Endothelial cell of umbilical vein (primary cell): ENCODE measurements at regions not wholly inside any gene's neighbourhood (a gene's known extent, or its start where the extent isn't known, plus 50 kb on each side); places are given as distances from the start of the nearest gene placed in this dataset.

ENCODE experiments used
- BruUV-seq: library from RNA; stranded (reverse); fragments of 400-500 nt; replicated peaks from 2 replicates; lab custom pipeline; 2021; lab: Mats Ljungman, UMichigan
- CTCF ChIA-PET: fragments of 300-600, 350-600 bp; sonication (Branson Sonifier 250); formaldehyde crosslinking; loops from one replicate; lab custom pipeline; 2021; ENCODE audit warnings: antibody characterized with exemption, inconsistent platforms; lab: Charles Lee
- POLR2A ChIA-PET: fragments of 300-600, 350-600 bp; sonication (Branson Sonifier 250); formaldehyde crosslinking; loops from one replicate; lab custom pipeline; 2021; ENCODE audit warnings: antibody characterized with exemption, inconsistent platforms; lab: Charles Lee
- DNase-seq: peaks from one replicate; pipeline ENCODE4 v3.0.0-alpha.2; 2011; ENCODE audit warnings: low read depth, low spot score
- FAIRE-seq: peaks from 2 replicates; lab custom pipeline; 2011; peaks lifted over from hg19 to GRCh38; lab: Jason Lieb, UNC
- H2AFZ ChIP-seq: 2 replicates; pipeline ENCODE4 v1.6.0; 2012; ENCODE audit warnings: low read depth, low read length, control low read depth, inconsistent platforms
- H3K27ac ChIP-seq: 2 replicates; pipeline ENCODE4 v1.5.1; 2011; ENCODE audit warnings: low read depth, mild to moderate bottlenecking, control low read depth, low read length, moderate library complexity; ENCODE audit not compliant: insufficient read depth
- H3K27me3 ChIP-seq, 2 experiments: 2 replicates each; pipeline versions ENCODE4 v1.6.0 to v1.6.1; 2011; ENCODE audit warnings: low read length in 2 of 2, mixed read lengths in 1 of 2; ENCODE audit not compliant: control insufficient read depth in 2 of 2, insufficient read depth in 2 of 2
- H3K36me3 ChIP-seq, 2 experiments: 2 replicates in 1 of 2; 3 replicates in 1 of 2; pipeline ENCODE4 v1.5.1; 2011; ENCODE audit warnings: low read length in 2 of 2, mild to moderate bottlenecking in 1 of 2, moderate library complexity in 1 of 2; ENCODE audit not compliant: control insufficient read depth in 2 of 2, insufficient read depth in 2 of 2; ENCODE audit errors: extremely low read depth in 1 of 2
- H3K4me1 ChIP-seq: 3 replicates; pipeline ENCODE4 v1.5.1; 2011; ENCODE audit warnings: mild to moderate bottlenecking, low read length; ENCODE audit not compliant: control insufficient read depth, insufficient read depth; ENCODE audit errors: extremely low read depth
- H3K4me2 ChIP-seq: 2 replicates; pipeline ENCODE4 v1.6.1; 2011; ENCODE audit warnings: low read length, control low read depth, mixed read lengths; ENCODE audit not compliant: insufficient read depth
- H3K4me3 ChIP-seq, 3 experiments: fragments of 200-600 bp in 1 of 3; sonication (generic), shearing (Covaris generic) in 1 of 3; replicated peaks in 1 of 3; 2 replicates each; pipeline ENCODE4 v1.5.1; 2011 to 2016; ENCODE audit warnings: control low read depth in 3 of 3, low read length in 3 of 3, mild to moderate bottlenecking in 2 of 3, inconsistent platforms in 1 of 3, low read depth in 1 of 3, moderate library complexity in 1 of 3; ENCODE audit not compliant: insufficient read depth in 1 of 3
- H3K79me2 ChIP-seq: 2 replicates; pipeline ENCODE4 v1.6.0; 2012; ENCODE audit warnings: low read length, inconsistent platforms; ENCODE audit not compliant: control insufficient read depth, insufficient read depth
- H3K9ac ChIP-seq: replicated peaks from 2 replicates; pipeline ENCODE3; 2011; ENCODE audit warnings: low read length, control low read depth; ENCODE audit not compliant: insufficient read depth; ENCODE audit errors: extremely low read depth
- H3K9me1 ChIP-seq: replicated peaks from 3 replicates; pipeline ENCODE4 v1.6.0; 2011; ENCODE audit warnings: mild to moderate bottlenecking, low read length; ENCODE audit not compliant: control insufficient read depth, insufficient read depth; ENCODE audit errors: extremely low read depth
- H3K9me3 ChIP-seq: replicated peaks from 2 replicates; pipeline ENCODE4 v1.5.1; 2012; ENCODE audit warnings: low read length, inconsistent platforms; ENCODE audit not compliant: control insufficient read depth, insufficient read depth
- H4K20me1 ChIP-seq: replicated peaks from 2 replicates; pipeline ENCODE3; 2011; ENCODE audit warnings: mild to moderate bottlenecking, low read length; ENCODE audit not compliant: control insufficient read depth, insufficient read depth; ENCODE audit errors: extremely low read depth
- CTCF ChIP-seq, 2 donors: IDR thresholded peaks; 1 replicate in 1 of 2; 2 replicates in 1 of 2; pipeline ENCODE4 v1.5.1; 2011; ENCODE audit warnings: low read length in 2 of 2, mild to moderate bottlenecking in 2 of 2, moderate library complexity in 2 of 2, control low read depth in 1 of 2, inconsistent platforms in 1 of 2, low read depth in 1 of 2; ENCODE audit not compliant: insufficient read depth in 1 of 2; ENCODE audit errors: extremely low read depth in 1 of 2
- EZH2 ChIP-seq: IDR thresholded peaks from 2 replicates; pipeline ENCODE4 v1.6.1; 2012; ENCODE audit warnings: borderline replicate concordance, low read depth, mild to moderate bottlenecking, moderate library complexity, low read length, inconsistent platforms; ENCODE audit not compliant: severe bottlenecking
- FOS ChIP-seq: IDR thresholded peaks from 2 replicates; pipeline ENCODE4 v1.6.1; 2011; ENCODE audit warnings: mild to moderate bottlenecking, low read length, moderate library complexity, borderline replicate concordance; ENCODE audit not compliant: insufficient read depth
- GATA2 ChIP-seq: IDR thresholded peaks from 2 replicates; pipeline ENCODE4 v1.7.0; 2011; ENCODE audit warnings: low read depth, mild to moderate bottlenecking, moderate library complexity, mixed read lengths, low read length; ENCODE audit not compliant: insufficient read length, insufficient read depth
- JUN ChIP-seq: IDR thresholded peaks from 2 replicates; pipeline ENCODE4 v1.6.1; 2011; ENCODE audit warnings: borderline replicate concordance, low read depth; ENCODE audit not compliant: insufficient read length, insufficient read depth
- MAX ChIP-seq: IDR thresholded peaks from 2 replicates; pipeline ENCODE4 v1.6.1; 2011; ENCODE audit not compliant: insufficient read depth, insufficient read length
- MYC ChIP-seq: IDR thresholded peaks from one replicate; pipeline ENCODE4 v1.6.1; 2011; ENCODE audit warnings: mild to moderate bottlenecking, low read depth, low read length
- POLR2A ChIP-seq: IDR thresholded peaks from 2 replicates; pipeline ENCODE4 v1.6.1; 2012; ENCODE audit warnings: low read depth, mild to moderate bottlenecking, control low read depth, low read length
- POLR2AphosphoS5 ChIP-seq: IDR thresholded peaks from 2 replicates; pipeline ENCODE4 v1.6.1; 2012; ENCODE audit warnings: low read depth, mild to moderate bottlenecking, control low read depth, low read length, moderate library complexity; ENCODE audit not compliant: insufficient read depth
- dilution Hi-C: fragments of 300-500 bp; cut with MboI; formaldehyde crosslinking; loops from one replicate; pipeline ENCODE4 v1.15.0; 2019; ENCODE audit warnings: low sequenced_read_pairs; ENCODE audit not compliant: extremely low pct_ligation_motif_present
- intact Hi-C: fragments of 100-400 bp; cut with micrococcal nuclease; formaldehyde crosslinking; loops from one replicate; pipeline ENCODE4 v1.10.0; 2022

GRCh38 chr21:40976198-40977109 is 129.5 kb upstream of the DSCAM start:
- dilution Hi-C loops, result no loop called here
- POLR2A ChIA-PET, result no interaction called here
- TF ChIP-seq POLR2AphosphoS5 (no peak), POLR2A (no peak), MYC (no peak), MAX (no peak), CTCF (IDR thresholded peaks at IDR 0.05; ENCODE audit: extremely low read depth in 1 of 2, insufficient read depth in 1 of 2, low read depth in 1 of 2, low read length in 2 of 2) (no peak), EZH2 (no peak), GATA2 (no peak), FOS (no peak), JUN (no peak)

More at GRCh38 chr21:40976198-40977109, 129.5 kb upstream of the DSCAM start:
- BruUV-seq, result no TSS peak
- Histone ChIP-seq H3K4me1 (no peaks in the 10 kb centered on the region), H4K20me1 (no peaks in the 10 kb centered on the region), H3K27ac (no peak overlapping the region), H3K4me3 (no peak overlapping the region), H2AFZ (no peak overlapping the region), H3K9me1 (no peaks in the 10 kb centered on the region), H3K4me2 (no peak overlapping the region), H3K27me3 (no peaks in the 10 kb centered on the region), H3K36me3 (no peaks in the 10 kb centered on the region), H3K9ac (no peak overlapping the region), H3K9me3 (peaks cover 4% of the 10 kb centered on the region), H3K79me2 (no peaks in the 10 kb centered on the region)
- FAIRE-seq, result no peak
- no peak for DNase-seq
- CTCF ChIA-PET, result no interaction called here
- intact Hi-C loops, result no loop called here
